H54 (cell line): ENCODE measurements at regions not wholly inside any gene's neighbourhood (a gene's known extent, or its start where the extent isn't known, plus 50 kb on each side); places are given as distances from the start of the nearest gene placed in this dataset.
"Not testable (repeated sequence)": the region's sequence is repeated elsewhere in the genome, so short reads cannot be mapped to it uniquely, and the experiment has no call there.

Experiments used
- DNase-seq: peaks from one replicate; pipeline ENCODE4 v3.0.0; 2011; ENCODE audit warnings: low spot score, mixed read lengths; ENCODE audit not compliant: insufficient read length
- FAIRE-seq: peaks from 3 replicates; lab custom pipeline; 2011; peaks lifted over from hg19 to GRCh38; lab: Jason Lieb, UNC
- POLR2A ChIP-seq: IDR thresholded peaks from 2 replicates; pipeline ENCODE4 v1.6.1; 2011; ENCODE audit warnings: low read depth, mild to moderate bottlenecking, low read length

- no peak for DNase-seq
- no peak for FAIRE-seq
- no peak for TF ChIP-seq POLR2A
Observed at GRCh38 chr3:102024270-102024904, 175.1 kb downstream of the NFKBIZ start.

- no peak for TF ChIP-seq POLR2A
- no peak for FAIRE-seq
- no peak for DNase-seq
Observed at GRCh38 chr3:102025606-102026270, 176.4 kb downstream of the NFKBIZ start.

- no peak for TF ChIP-seq POLR2A
- no peak for FAIRE-seq
Observed at GRCh38 chr3:102026656-102027055, 177.3 kb downstream of the NFKBIZ start.

DNA sequence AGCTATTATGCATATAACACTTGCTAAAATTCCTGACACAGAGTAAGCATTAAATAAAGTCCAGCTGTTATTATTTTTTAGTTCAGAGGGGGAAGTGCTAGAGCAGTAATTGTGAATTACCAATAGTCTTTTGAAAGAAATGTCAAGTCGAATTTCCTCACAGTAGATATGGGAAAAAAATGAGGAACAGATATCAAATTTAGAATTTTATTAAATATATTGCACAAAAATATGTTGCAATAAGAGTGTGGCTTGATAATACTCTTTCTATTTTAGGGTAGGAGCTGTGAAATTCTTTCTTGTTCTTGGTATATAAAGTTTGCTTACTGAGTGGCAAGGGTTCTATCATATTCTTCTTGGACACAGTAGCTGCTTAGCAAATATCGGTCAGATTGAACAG is 181.3 kb downstream of the NFKBIZ start:
- no peak for DNase-seq
- TF ChIP-seq POLR2A: no peak
- no peak for FAIRE-seq

More at GRCh38 chr3:102026656-102027055, 177.3 kb downstream of the NFKBIZ start:
- no peak for DNase-seq

DNA sequence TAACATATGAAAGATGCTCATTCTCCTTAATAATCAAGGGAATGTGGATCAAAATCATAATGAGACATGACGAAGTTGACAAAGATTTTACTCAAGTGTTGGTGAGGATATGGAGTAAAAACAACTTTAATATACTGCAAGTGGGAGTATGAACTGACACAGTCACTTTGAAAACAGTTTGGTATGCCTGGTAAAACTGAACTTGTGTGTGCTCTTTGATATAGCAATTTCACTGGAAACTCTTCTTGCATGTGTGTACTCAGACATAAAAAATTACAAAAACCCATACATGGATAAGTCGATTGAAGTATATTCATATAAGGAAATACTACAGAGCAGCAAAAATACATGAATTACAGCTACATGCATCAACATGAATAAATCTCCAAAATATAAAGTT is 182.5 kb downstream of the NFKBIZ start:
- DNase-seq (no peak), FAIRE-seq (no peak)
- no peak for TF ChIP-seq POLR2A

DNA sequence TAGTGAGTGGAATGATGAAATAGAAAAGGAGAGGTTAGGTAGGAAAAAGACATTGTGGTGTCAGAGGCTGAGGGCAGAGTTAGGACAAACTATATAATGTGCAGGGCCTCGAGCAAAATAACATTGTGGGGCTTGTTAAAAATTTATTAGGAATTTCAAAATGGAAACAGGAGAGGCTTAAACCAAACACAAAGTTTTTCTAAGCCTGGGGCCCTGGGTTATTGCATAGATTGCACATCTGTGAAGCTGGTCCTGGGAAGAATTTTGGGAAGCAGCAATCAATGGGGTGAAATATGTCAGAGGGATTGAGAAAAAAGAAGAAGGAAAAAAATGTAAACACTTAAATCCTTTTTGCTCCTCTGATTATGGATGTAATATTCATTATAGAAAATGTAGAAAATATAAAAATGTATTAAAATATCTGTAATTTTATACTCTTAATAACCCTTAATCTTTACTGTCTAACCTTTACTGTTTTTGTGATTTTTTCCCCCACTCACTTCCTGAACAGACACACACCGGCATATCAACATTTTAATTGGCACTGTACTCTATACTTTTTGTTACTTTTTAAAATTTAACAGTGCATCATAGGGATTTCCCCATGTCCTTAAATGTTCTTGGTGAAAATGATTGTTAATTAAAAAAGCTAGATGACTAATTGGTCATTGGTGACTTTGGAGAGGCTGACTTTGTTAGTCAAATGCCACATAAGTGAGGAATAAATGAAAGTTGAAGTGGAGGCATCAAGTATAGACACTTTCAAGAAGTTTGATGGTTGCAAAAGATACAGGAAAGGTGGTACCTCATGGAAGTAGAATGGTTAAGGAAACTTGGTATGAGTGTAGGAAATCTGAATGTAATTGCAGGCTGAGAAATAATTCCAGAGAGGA is 183.4 kb downstream of the NFKBIZ start:
- TF ChIP-seq POLR2A: no peak
- DNase-seq (no peak), FAIRE-seq (no peak)

GRCh38 chr3:102034639-102035451 is 185.5 kb downstream of the NFKBIZ start:
- no peak for TF ChIP-seq POLR2A
- DNase-seq: no peak
- FAIRE-seq: peak; percentile 11

GRCh38 chr3:102036017-102036416 is 186.7 kb downstream of the NFKBIZ start:
- no peak for DNase-seq
- FAIRE-seq: no peak
- TF ChIP-seq POLR2A: no peak

DNA sequence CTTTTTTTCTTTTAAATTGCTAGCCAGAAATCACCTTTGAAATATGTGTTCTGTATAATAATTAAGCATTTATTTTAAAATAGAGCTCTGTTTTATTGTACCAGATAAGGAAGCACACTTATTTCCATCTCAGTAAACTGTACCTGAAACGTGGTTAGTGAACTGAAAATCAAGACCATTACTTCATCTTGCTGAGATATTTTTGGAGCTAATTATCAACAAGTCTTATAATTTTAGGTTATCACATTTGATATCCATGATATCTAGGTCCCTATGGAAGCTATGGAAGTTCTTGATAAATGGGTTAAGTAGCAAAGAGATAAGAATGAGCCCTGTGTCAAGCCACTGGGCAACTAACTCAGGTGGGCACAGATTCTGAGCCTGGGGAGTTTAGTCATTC is 187.2 kb downstream of the NFKBIZ start:
- TF ChIP-seq POLR2A: no peak
- DNase-seq: no peak
- FAIRE-seq: no peak

- FAIRE-seq (no peak), DNase-seq (no peak)
- no peak for TF ChIP-seq POLR2A
Observed at GRCh38 chr3:102037209-102037608, 187.9 kb downstream of the NFKBIZ start.

DNA sequence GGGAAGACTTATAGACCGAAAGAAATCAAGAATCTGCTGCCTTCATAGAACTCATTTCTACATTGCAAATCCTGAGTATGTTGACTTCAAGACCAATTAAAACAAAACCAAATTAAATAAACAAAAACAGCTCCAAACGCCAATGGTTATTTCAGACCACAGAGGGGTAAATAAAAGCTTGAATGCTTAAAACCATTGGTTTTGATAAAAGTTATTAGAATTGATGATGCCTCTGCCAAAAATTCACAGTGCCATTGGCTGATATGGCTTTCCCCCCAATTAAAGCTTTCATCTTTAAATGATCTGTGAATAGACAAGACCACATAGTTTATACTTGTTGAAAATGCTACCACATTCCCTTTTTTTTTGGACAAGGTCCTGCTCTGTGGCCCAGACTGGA is 188.5 kb downstream of the NFKBIZ start:
- FAIRE-seq: no peak
- no peak for TF ChIP-seq POLR2A
- DNase-seq: no peak

- no peak for DNase-seq
- TF ChIP-seq POLR2A: no peak
- no peak for FAIRE-seq
Observed at GRCh38 chr3:102038477-102039142, 189.3 kb downstream of the NFKBIZ start.

DNA sequence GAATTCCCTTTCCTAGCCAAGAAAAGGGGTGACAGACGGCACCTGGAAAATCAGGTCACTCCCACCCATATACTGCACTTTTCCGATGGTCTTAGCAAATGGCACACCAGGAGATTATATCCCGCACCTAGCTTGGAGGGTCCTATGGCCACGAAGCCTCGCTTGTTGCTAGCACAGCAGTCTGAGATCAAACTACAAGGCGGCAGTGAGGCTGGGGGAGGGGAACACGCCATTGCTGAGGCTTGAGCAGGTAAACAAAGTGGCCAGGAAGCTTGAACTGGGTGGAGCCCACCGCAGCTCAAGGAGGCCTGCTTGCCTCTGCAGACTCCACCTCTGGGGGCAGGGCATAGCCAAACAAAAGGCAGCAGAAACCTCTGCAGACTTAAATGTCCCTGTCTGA is 190.8 kb downstream of the NFKBIZ start:
- not testable (repeated sequence) for FAIRE-seq, DNase-seq
